ENCODE measurements at regions not wholly inside any gene's neighbourhood (a gene's known extent, or its start where the extent isn't known, plus 50 kb on each side); places are given as distances from the start of the nearest gene placed in this dataset.

DNA sequence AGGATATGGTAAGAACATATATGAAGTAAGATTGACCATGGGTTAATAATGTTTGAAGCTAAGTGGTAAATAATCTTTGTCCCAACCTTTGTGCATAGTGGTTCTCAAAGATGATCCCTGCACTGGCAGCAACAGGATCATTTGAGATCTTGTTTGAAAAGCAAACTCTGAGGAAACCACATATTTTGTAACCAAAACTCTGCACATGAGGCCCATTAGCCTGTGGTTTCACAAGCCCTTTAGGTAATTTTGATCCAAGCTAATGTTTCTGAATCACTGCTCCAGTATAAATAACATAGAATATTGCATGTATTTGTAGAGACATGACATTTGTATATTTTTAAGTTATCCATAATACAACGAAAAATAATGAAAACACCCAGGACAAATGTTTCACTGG lies 147.9 kb upstream of the RGS18 start:
- Histone ChIP-seq H2AFZ (ENCODE audit: low read length) (no peak overlapping the region), H3K36me3 (replicated peaks in 1 of 2; ENCODE audit: control insufficient read depth in 1 of 2, insufficient read depth in 2 of 2, low read length in 2 of 2) (no peaks in the 10 kb centered on the region), H3K4me1 (ENCODE audit: insufficient read depth, low read length) (no peaks in the 10 kb centered on the region), H3K27ac (ENCODE audit: extremely low read length, insufficient read depth, low read length) (no peak overlapping the region), H3K4me2 (ENCODE audit: low read depth, low read length) (no peak overlapping the region), H4K20me1 (ENCODE audit: insufficient read depth, low read length) (no peaks in the 10 kb centered on the region), H3K79me2 (ENCODE audit: insufficient read depth, low read length) (no peaks in the 10 kb centered on the region), H3K27me3 (ENCODE audit: control insufficient read depth in 1 of 2, insufficient read depth in 2 of 2, low read length in 2 of 2) (no peaks in the 10 kb centered on the region), H3K9ac (ENCODE audit: insufficient read depth, low read depth, low read length) (no peak overlapping the region), H3K9me3 (ENCODE audit: low read length) (no peaks in the 10 kb centered on the region), H3K4me3 (replicated peaks in 1 of 3; ENCODE audit: insufficient read depth in 1 of 3, low read depth in 2 of 3, low read length in 3 of 3) (no peak overlapping the region)
- POLR2A ChIA-PET: no interaction called here
- ATAC-seq (no peak), DNase-seq (ENCODE audit: low spot score) (no peak), FAIRE-seq (no peak)
- intact Hi-C loops (cut with micrococcal nuclease; ENCODE audit: unreplicated experiment): no loop called here
- 0% methylated on average over 1 of the region's 1 CpG for WGBS (ENCODE audit: low lambda C conversion rate)
- in situ Hi-C loops (cut with HindIII; ENCODE audit: extremely low pct_ligation_motif_present, low pct_unique_long_range_greater_than_20kb): no loop called here
- TF ChIP-seq IKZF1 (IDR thresholded peaks at IDR 0.05): no peak
- TF ChIP-seq, protein P1, sequence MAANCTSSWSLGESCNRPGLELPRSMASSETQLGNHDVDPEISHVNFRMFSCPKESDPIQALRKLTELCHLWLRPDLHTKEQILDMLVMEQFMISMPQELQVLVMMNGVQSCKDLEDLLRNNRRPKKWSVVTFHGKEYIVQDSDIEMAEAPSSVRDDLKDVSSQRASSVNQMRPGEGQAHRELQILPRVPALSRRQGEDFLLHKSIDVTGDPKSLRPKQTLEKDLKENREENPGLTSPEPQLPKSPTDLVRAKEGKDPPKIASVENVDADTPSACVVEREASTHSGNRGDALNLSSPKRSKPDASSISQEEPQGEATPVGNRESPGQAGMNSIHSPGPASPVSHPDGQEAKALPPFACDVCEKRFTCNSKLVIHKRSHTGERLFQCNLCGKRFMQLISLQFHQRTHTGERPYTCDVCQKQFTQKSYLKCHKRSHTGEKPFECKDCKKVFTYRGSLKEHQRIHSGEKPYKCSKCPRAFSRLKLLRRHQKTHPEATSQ (CRISPR knock-in tag; IDR thresholded peaks at IDR 0.05; ENCODE audit: borderline replicate concordance): no peak
- no peak for TF ChIP-seq KDM3A (CRISPR knock-in tag; IDR thresholded peaks at IDR 0.05; ENCODE audit: low read depth)
- TF ChIP-seq TEAD3 (CRISPR knock-in tag; optimal IDR thresholded peaks at IDR 0.05; ENCODE audit: borderline replicate concordance): no peak
- TF ChIP-seq MBD4 (IDR thresholded peaks at IDR 0.05; ENCODE audit: borderline replicate concordance, low read length): no peak
- no peak for TF ChIP-seq TAF15 (IDR thresholded peaks at IDR 0.05; ENCODE audit: low read depth, low read length, poor library complexity, severe bottlenecking)
- no peak for TF ChIP-seq EZH2 (conservative IDR thresholded peaks at IDR 0.05; ENCODE audit: low read depth, low read length)
- no peak for TF ChIP-seq ZSCAN22 (CRISPR knock-in tag; IDR thresholded peaks at IDR 0.05)
- TF ChIP-seq KLF12 (CRISPR knock-in tag; IDR thresholded peaks at IDR 0.05; ENCODE audit: borderline replicate concordance): no peak
- TF ChIP-seq, protein P2, sequence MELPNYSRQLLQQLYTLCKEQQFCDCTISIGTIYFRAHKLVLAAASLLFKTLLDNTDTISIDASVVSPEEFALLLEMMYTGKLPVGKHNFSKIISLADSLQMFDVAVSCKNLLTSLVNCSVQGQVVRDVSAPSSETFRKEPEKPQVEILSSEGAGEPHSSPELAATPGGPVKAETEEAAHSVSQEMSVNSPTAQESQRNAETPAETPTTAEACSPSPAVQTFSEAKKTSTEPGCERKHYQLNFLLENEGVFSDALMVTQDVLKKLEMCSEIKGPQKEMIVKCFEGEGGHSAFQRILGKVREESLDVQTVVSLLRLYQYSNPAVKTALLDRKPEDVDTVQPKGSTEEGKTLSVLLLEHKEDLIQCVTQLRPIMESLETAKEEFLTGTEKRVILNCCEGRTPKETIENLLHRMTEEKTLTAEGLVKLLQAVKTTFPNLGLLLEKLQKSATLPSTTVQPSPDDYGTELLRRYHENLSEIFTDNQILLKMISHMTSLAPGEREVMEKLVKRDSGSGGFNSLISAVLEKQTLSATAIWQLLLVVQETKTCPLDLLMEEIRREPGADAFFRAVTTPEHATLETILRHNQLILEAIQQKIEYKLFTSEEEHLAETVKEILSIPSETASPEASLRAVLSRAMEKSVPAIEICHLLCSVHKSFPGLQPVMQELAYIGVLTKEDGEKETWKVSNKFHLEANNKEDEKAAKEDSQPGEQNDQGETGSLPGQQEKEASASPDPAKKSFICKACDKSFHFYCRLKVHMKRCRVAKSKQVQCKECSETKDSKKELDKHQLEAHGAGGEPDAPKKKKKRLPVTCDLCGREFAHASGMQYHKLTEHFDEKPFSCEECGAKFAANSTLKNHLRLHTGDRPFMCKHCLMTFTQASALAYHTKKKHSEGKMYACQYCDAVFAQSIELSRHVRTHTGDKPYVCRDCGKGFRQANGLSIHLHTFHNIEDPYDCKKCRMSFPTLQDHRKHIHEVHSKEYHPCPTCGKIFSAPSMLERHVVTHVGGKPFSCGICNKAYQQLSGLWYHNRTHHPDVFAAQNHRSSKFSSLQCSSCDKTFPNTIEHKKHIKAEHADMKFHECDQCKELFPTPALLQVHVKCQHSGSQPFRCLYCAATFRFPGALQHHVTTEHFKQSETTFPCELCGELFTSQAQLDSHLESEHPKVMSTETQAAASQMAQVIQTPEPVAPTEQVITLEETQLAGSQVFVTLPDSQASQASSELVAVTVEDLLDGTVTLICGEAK (IDR thresholded peaks at IDR 0.05): no peak
- TF ChIP-seq, protein P2 (CRISPR knock-in tag; IDR thresholded peaks at IDR 0.05): no peak
- TF ChIP-seq ZNF564 (CRISPR knock-in tag; IDR thresholded peaks at IDR 0.05): no peak
- BruUV-seq (replicated peaks): no TSS peak
- CTCF ChIA-PET (ENCODE audit: low intra/inter-chr PET ratio, low total read pairs): no interaction called here

Measured in HepG2 (cell line).